ENCODE measurements at regions not wholly inside any gene's neighbourhood (a gene's known extent, or its start where the extent isn't known, plus 50 kb on each side); places are given as distances from the start of the nearest gene placed in this dataset.

GRCh38 chr10:2121929-2122328 is 384.6 kb upstream of the ADARB2 start:
- TF ChIP-seq CTCF (IDR thresholded peaks at IDR 0.05) (no peak), POLR2A (IDR thresholded peaks at IDR 0.05) (no peak), EP300 (IDR thresholded peaks at IDR 0.05) (no peak)
